GM23338 (cell line): ENCODE measurements at regions not wholly inside any gene's neighbourhood (a gene's known extent, or its start where the extent isn't known, plus 50 kb on each side); places are given as distances from the start of the nearest gene placed in this dataset.

Experiments used
- ATAC-seq: fragments of 200-7000 bp; cut with Tn5 transposase; 3 replicates; pipeline ENCODE4 v1.9.1; 2020
- DNase-seq: peaks from one replicate; pipeline ENCODE4 v3.0.0-alpha.2; 2015; ENCODE audit warnings: low spot score
- H2AFZ ChIP-seq: fragments of 200-600 bp; sonication (generic); 2 replicates; pipeline ENCODE4 v1.8.0; 2016; ENCODE audit warnings: antibody characterized with exemption, mild to moderate bottlenecking, moderate library complexity
- H3F3A ChIP-seq: fragments of 200-600 bp; sonication (generic); replicated peaks from 2 replicates; pipeline ENCODE4 v1.8.0; 2017; ENCODE audit warnings: antibody characterized with exemption, mixed run types, low read depth
- H3K27ac ChIP-seq: fragments of 200-600 bp; sonication (generic); 2 replicates; pipeline ENCODE4 v1.6.1; 2016; ENCODE audit warnings: low read depth
- H3K27me3 ChIP-seq: fragments of 200-600 bp; sonication (generic); 2 replicates; pipeline ENCODE4 v1.8.0; 2016; ENCODE audit warnings: mild to moderate bottlenecking, mixed run types, moderate library complexity; ENCODE audit not compliant: insufficient read depth
- H3K36me3 ChIP-seq: fragments of 200-600 bp; sonication (generic); 2 replicates; pipeline ENCODE4 v1.8.0; 2016; ENCODE audit warnings: mild to moderate bottlenecking; ENCODE audit not compliant: insufficient read depth
- H3K4me1 ChIP-seq: fragments of 200-600 bp; sonication (generic); 2 replicates; pipeline ENCODE4 v1.8.0; 2016; ENCODE audit warnings: mild to moderate bottlenecking, moderate library complexity; ENCODE audit not compliant: insufficient read depth
- H3K4me2 ChIP-seq: fragments of 200-600 bp; sonication (generic); 2 replicates; pipeline ENCODE4 v1.7.1; 2017; ENCODE audit warnings: mixed run types
- H3K4me3 ChIP-seq: fragments of 200-600 bp; sonication (generic); 2 replicates; pipeline ENCODE4 v1.6.1; 2016; ENCODE audit warnings: mixed run types
- H3K79me2 ChIP-seq: fragments of 200-600 bp; sonication (generic); replicated peaks from 2 replicates; pipeline ENCODE4 v1.8.0; 2017; ENCODE audit warnings: mild to moderate bottlenecking; ENCODE audit not compliant: insufficient read depth
- H3K9me2 ChIP-seq: fragments of 200-600 bp; sonication (generic); 2 replicates; pipeline ENCODE4 v1.8.0; 2017; ENCODE audit not compliant: insufficient read depth
- H4K20me1 ChIP-seq: fragments of 200-600 bp; sonication (generic); replicated peaks from 2 replicates; pipeline ENCODE4 v1.8.0; 2017; ENCODE audit warnings: mild to moderate bottlenecking; ENCODE audit not compliant: insufficient read depth
- H3K27ac Mint-ChIP-seq: 2 replicates; pipeline ENCODE4 v1.8.0; 2020; ENCODE audit warnings: inconsistent platforms, mild to moderate bottlenecking, moderate library complexity, mixed read lengths
- H3K27me3 Mint-ChIP-seq: 3 replicates; pipeline ENCODE4 v1.8.0; 2022; ENCODE audit warnings: low read depth, mild to moderate bottlenecking, moderate library complexity, mixed read lengths, inconsistent platforms; ENCODE audit not compliant: insufficient read depth, poor library complexity
- H3K36me3 Mint-ChIP-seq: 3 replicates; pipeline ENCODE4 v1.8.0; 2021; ENCODE audit warnings: low read depth, mild to moderate bottlenecking, inconsistent platforms, moderate library complexity, mixed read lengths
- H3K4me1 Mint-ChIP-seq: 3 replicates; pipeline ENCODE4 v1.8.0; 2020; ENCODE audit warnings: mild to moderate bottlenecking, inconsistent platforms, mixed read lengths
- H3K4me3 Mint-ChIP-seq: 3 replicates; pipeline ENCODE4 v1.8.0; 2021; ENCODE audit warnings: moderate library complexity, mild to moderate bottlenecking, inconsistent platforms, mixed read lengths
- H3K9me3 Mint-ChIP-seq: 3 replicates; pipeline ENCODE4 v1.8.0; 2020; ENCODE audit warnings: moderate library complexity, mild to moderate bottlenecking, inconsistent platforms, mixed read lengths
- CREB1 ChIP-seq: fragments of 250-450 bp; sonication (Bioruptor Pico); IDR thresholded peaks from 2 replicates; pipeline ENCODE4 v1.5.0; 2020; ENCODE audit warnings: low read depth, mild to moderate bottlenecking, moderate library complexity
- ETS1 ChIP-seq: IDR thresholded peaks from 2 replicates; pipeline ENCODE4 v1.6.1; 2016; ENCODE audit warnings: antibody characterized with exemption
- EZH2phosphoT487 ChIP-seq: fragments of 200-600 bp; sonication (generic); IDR thresholded peaks from one replicate; pipeline ENCODE4 v1.8.1; 2018; ENCODE audit warnings: antibody characterized with exemption; ENCODE audit not compliant: unreplicated experiment
- JUNB ChIP-seq: IDR thresholded peaks from one replicate; pipeline ENCODE4 v1.6.1; 2016; ENCODE audit warnings: antibody characterized with exemption; ENCODE audit not compliant: unreplicated experiment
- NANOG ChIP-seq: IDR thresholded peaks from 2 replicates; pipeline ENCODE4 v1.6.1; 2016; ENCODE audit warnings: antibody characterized with exemption, borderline replicate concordance
- STAT1 ChIP-seq: IDR thresholded peaks from one replicate; pipeline ENCODE4 v1.6.1; 2016; ENCODE audit warnings: antibody characterized with exemption; ENCODE audit not compliant: unreplicated experiment
- ZNF114 ChIP-seq: fragments of 250-450 bp; sonication (Bioruptor Pico); IDR thresholded peaks from 2 replicates; pipeline ENCODE4 v1.5.0; 2020; ENCODE audit warnings: mild to moderate bottlenecking, moderate library complexity
- TF ChIP-seq, protein P1 (sequence below): fragments of 250-450 bp; sonication (Bioruptor Pico); IDR thresholded peaks from 2 replicates; pipeline ENCODE4 v1.5.0; 2020; ENCODE audit warnings: mild to moderate bottlenecking, moderate library complexity

- TF ChIP-seq, protein P1, sequence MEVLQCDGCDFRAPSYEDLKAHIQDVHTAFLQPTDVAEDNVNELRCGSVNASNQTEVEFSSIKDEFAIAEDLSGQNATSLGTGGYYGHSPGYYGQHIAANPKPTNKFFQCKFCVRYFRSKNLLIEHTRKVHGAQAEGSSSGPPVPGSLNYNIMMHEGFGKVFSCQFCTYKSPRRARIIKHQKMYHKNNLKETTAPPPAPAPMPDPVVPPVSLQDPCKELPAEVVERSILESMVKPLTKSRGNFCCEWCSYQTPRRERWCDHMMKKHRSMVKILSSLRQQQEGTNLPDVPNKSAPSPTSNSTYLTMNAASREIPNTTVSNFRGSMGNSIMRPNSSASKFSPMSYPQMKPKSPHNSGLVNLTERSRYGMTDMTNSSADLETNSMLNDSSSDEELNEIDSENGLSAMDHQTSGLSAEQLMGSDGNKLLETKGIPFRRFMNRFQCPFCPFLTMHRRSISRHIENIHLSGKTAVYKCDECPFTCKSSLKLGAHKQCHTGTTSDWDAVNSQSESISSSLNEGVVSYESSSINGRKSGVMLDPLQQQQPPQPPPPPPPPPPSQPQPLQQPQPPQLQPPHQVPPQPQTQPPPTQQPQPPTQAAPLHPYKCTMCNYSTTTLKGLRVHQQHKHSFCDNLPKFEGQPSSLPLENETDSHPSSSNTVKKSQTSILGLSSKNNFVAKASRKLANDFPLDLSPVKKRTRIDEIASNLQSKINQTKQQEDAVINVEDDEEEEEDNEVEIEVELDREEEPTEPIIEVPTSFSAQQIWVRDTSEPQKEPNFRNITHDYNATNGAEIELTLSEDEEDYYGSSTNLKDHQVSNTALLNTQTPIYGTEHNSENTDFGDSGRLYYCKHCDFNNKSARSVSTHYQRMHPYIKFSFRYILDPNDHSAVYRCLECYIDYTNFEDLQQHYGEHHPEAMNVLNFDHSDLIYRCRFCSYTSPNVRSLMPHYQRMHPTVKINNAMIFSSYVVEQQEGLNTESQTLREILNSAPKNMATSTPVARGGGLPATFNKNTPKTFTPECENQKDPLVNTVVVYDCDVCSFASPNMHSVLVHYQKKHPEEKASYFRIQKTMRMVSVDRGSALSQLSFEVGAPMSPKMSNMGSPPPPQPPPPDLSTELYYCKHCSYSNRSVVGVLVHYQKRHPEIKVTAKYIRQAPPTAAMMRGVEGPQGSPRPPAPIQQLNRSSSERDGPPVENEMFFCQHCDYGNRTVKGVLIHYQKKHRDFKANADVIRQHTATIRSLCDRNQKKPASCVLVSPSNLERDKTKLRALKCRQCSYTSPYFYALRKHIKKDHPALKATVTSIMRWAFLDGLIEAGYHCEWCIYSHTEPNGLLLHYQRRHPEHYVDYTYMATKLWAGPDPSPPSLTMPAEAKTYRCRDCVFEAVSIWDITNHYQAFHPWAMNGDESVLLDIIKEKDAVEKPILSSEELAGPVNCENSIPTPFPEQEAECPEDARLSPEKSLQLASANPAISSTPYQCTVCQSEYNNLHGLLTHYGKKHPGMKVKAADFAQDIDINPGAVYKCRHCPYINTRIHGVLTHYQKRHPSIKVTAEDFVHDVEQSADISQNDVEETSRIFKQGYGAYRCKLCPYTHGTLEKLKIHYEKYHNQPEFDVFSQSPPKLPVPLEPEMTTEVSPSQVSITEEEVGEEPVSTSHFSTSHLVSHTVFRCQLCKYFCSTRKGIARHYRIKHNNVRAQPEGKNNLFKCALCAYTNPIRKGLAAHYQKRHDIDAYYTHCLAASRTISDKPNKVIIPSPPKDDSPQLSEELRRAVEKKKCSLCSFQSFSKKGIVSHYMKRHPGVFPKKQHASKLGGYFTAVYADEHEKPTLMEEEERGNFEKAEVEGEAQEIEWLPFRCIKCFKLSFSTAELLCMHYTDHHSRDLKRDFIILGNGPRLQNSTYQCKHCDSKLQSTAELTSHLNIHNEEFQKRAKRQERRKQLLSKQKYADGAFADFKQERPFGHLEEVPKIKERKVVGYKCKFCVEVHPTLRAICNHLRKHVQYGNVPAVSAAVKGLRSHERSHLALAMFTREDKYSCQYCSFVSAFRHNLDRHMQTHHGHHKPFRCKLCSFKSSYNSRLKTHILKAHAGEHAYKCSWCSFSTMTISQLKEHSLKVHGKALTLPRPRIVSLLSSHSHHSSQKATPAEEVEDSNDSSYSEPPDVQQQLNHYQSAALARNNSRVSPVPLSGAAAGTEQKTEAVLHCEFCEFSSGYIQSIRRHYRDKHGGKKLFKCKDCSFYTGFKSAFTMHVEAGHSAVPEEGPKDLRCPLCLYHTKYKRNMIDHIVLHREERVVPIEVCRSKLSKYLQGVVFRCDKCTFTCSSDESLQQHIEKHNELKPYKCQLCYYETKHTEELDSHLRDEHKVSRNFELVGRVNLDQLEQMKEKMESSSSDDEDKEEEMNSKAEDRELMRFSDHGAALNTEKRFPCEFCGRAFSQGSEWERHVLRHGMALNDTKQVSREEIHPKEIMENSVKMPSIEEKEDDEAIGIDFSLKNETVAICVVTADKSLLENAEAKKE (CRISPR knock-in tag) = no peak
- TF ChIP-seq NANOG (no peak), ETS1 (no peak)
These were observed 692.5 kb downstream of the KCNA4 start (continued) for GRCh38 chr11:29324328-29324727.

GRCh38 chr11:29321293-29322132, 695.3 kb downstream of the KCNA4 start:
- Histone ChIP-seq H3K27ac (no peak overlapping the region), H3F3A (no peaks in the 10 kb centered on the region), H3K4me2 (no peak overlapping the region), H3K79me2 (no peaks in the 10 kb centered on the region), H3K9me2 (no peaks in the 10 kb centered on the region), H3K4me1 (no peaks in the 10 kb centered on the region), H3K27me3 (no peaks in the 10 kb centered on the region), H3K36me3 (no peaks in the 10 kb centered on the region), H4K20me1 (no peaks in the 10 kb centered on the region), H3K4me3 (no peak overlapping the region), H2AFZ (no peak overlapping the region)
- H3K36me3 Mint-ChIP-seq = no peaks in the 10 kb centered on the region
- no peaks in the 10 kb centered on the region for H3K27me3 Mint-ChIP-seq
- no peak overlapping the region for H3K27ac Mint-ChIP-seq
- H3K4me1 Mint-ChIP-seq = no peaks in the 10 kb centered on the region
- DNase-seq (no peak), ATAC-seq (no peak)
- no peaks in the 10 kb centered on the region for H3K9me3 Mint-ChIP-seq
- H3K4me3 Mint-ChIP-seq = no peak overlapping the region
- TF ChIP-seq JUNB (no peak), STAT1 (no peak), CREB1 (CRISPR knock-in tag) (no peak), ZNF114 (CRISPR knock-in tag) (no peak), ETS1 (no peak), EZH2phosphoT487 (no peak)
